C1 segment of cervical spinal cord (tissue), 14 donors: ENCODE measurements at regions not wholly inside any gene's neighbourhood (a gene's known extent, or its start where the extent isn't known, plus 50 kb on each side); places are given as distances from the start of the nearest gene placed in this dataset.

ENCODE experiments used
- DNase-seq, 14 donors: peaks; one replicate each; lab custom pipeline; 2025; lab: John Stamatoyannopoulos, UW

- DNase-seq: no peak
These were observed 265.1 kb upstream of the MAP3K1 start for GRCh38 chr5:56550227-56550626.

GRCh38 chr5:56549096-56549886, 266.1 kb upstream of the MAP3K1 start:
- DNase-seq: no peak

GRCh38 chr5:56545016-56545415, 270.3 kb upstream of the MAP3K1 start:
- DNase-seq: no peak

GRCh38 chr5:56543441-56544388, 271.6 kb upstream of the MAP3K1 start:
- no peak for DNase-seq

- no peak for DNase-seq
These were observed 275.1 kb upstream of the MAP3K1 start for GRCh38 chr5:56540266-56540665.

GRCh38 chr5:56538580-56538979, 276.8 kb upstream of the MAP3K1 start:
- DNase-seq: no peak

- no peak for DNase-seq
These were observed 280.0 kb upstream of the MAP3K1 start for GRCh38 chr5:56535347-56535746.

GRCh38 chr5:56534102-56534829, 281.1 kb upstream of the MAP3K1 start:
- no peak for DNase-seq

GRCh38 chr5:56532466-56532865, 282.9 kb upstream of the MAP3K1 start:
- peak in 2 of 14 donors; percentile 4 to 6 for DNase-seq

GRCh38 chr5:56530626-56531138, 284.7 kb upstream of the MAP3K1 start:
- peak in 1 of 14 donors; percentile 89 for DNase-seq

GRCh38 chr5:56529666-56530430, 285.5 kb upstream of the MAP3K1 start:
- DNase-seq: no peak

GRCh38 chr5:56527174-56527573, 288.2 kb upstream of the MAP3K1 start:
- no peak for DNase-seq

- no peak for DNase-seq
These were observed 290.2 kb upstream of the MAP3K1 start for GRCh38 chr5:56525113-56525512.

- no peak for DNase-seq
These were observed 290.9 kb upstream of the ANKRD55 start for GRCh38 chr5:56523790-56524575.

GRCh38 chr5:56522960-56523359, 289.8 kb upstream of the ANKRD55 start:
- DNase-seq: peak in 1 of 14 donors; percentile 30

- no peak for DNase-seq
These were observed 289.0 kb upstream of the ANKRD55 start for GRCh38 chr5:56522169-56522568.

GRCh38 chr5:56520986-56521730, 288.0 kb upstream of the ANKRD55 start:
- DNase-seq: no peak

- DNase-seq: no peak
These were observed 285.7 kb upstream of the ANKRD55 start for GRCh38 chr5:56518820-56519219.

GRCh38 chr5:56517011-56517416, 283.9 kb upstream of the ANKRD55 start:
- DNase-seq: peak in 1 of 14 donors; percentile 24
